Cerebellar cortex (tissue), 1 donor: ENCODE measurements at regions not wholly inside any gene's neighbourhood (a gene's known extent, or its start where the extent isn't known, plus 50 kb on each side); places are given as distances from the start of the nearest gene placed in this dataset.
"Not testable (repeated sequence)": the region's sequence is repeated elsewhere in the genome, so short reads cannot be mapped to it uniquely, and the experiment has no call there.

Source experiments
- DNase-seq: peaks from one replicate; pipeline ENCODE4 v3.0.0-alpha.2; 2015; ENCODE audit warnings: low spot score

- DNase-seq, result not testable (repeated sequence)
These were observed 62.4 kb upstream of the GBA3 start for GRCh38 chr4:22630161-22630975.

DNA sequence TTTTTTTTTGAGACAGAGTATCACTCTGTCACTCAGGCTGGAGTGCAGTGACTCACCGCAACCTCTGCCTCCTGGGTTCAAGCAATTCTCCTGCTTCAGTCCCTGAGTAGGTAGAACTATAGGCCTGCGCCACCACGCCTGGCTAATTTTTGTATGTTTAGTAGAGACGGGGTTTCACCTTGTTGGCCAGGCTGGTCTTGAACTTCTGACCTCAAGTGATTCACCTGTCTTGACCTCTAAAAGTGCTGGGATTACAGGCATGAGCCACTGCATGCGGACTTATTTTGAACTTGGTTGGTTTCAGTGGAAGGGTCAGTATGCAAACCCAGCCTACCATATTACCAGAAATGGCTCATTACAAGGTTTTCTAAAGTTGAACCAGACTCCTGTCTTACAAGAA is 61.6 kb upstream of the GBA3 start:
- DNase-seq, result not testable (repeated sequence)

DNA sequence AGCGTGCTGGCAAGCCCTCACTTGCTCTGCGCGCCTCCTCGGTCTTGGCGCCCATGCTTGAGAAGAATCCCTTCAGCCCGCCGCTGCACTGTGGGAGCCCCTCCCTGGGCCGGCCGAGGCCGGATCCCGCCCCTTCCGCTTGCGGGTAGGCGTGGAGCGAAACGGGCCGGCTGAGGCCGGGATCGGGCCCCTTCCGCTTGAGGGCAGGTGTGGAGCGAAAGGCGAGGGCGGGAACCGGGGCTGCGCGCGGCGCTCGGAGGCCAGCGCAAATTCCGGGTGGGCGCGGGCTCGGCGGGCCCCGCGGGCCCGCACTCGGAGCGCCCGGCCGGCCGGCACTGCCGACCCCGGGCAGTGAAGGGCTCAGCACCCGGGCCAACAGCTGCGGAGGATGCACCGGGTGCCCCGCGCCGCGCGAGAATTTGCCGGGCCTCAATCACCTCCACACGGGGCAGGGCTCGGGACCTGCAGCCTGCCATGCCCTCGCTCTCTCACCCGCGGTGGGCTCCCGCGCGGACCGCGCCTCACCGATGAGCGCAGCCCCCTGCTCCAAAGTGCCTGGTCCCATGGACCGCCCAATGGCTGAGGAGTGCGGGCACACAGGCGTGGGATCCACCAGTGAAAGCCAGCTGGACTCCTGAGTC is 58.1 kb upstream of the GBA3 start:
- DNase-seq, result no peak

DNA sequence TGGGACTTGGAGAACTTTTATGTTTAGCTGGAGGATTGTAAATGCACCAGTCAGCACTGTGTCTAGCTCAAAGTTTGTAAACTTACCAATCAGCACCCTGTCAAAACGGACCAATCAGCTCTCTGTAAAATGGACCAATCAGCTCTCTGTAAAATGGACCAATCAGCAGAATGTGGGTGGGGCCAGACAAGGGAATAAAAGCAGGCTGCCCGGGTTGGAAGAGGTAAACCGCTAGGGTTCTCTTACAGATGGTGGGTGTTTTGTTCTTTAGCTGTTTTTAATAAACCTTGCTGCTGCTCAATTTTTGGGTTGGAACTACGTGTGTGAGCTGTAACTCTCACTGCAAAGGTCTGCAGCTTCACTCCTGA is 57.6 kb upstream of the GBA3 start:
- DNase-seq, result not testable (repeated sequence)

- no peak for DNase-seq
These were observed 57.0 kb upstream of the GBA3 start for GRCh38 chr4:22635692-22636091.

- no peak for DNase-seq
These were observed 55.4 kb upstream of the GBA3 start for GRCh38 chr4:22637306-22637705.
